ENCODE measurements at regions not wholly inside any gene's neighbourhood (a gene's known extent, or its start where the extent isn't known, plus 50 kb on each side); places are given as distances from the start of the nearest gene placed in this dataset.

DNA sequence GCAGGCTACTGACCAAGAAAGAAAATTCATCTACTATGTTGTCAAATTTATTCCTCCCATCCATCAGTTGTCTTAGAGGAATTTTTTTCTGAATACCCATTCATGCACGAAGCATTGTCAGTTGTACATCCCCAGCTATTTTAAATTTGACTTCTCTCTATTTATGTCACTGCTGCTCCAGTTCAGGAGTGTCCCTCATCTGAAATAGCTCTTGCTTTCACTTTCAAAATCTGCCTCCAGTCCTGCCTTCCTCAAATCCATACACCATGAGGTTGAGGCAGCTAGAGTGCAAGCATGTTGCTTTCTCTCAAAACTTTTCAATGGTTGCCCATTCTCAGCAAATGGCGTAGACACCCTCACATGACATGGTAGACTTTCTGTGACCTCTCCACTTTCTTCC lies 335.4 kb upstream of the CDH2 start:
- TF ChIP-seq, protein P1, sequence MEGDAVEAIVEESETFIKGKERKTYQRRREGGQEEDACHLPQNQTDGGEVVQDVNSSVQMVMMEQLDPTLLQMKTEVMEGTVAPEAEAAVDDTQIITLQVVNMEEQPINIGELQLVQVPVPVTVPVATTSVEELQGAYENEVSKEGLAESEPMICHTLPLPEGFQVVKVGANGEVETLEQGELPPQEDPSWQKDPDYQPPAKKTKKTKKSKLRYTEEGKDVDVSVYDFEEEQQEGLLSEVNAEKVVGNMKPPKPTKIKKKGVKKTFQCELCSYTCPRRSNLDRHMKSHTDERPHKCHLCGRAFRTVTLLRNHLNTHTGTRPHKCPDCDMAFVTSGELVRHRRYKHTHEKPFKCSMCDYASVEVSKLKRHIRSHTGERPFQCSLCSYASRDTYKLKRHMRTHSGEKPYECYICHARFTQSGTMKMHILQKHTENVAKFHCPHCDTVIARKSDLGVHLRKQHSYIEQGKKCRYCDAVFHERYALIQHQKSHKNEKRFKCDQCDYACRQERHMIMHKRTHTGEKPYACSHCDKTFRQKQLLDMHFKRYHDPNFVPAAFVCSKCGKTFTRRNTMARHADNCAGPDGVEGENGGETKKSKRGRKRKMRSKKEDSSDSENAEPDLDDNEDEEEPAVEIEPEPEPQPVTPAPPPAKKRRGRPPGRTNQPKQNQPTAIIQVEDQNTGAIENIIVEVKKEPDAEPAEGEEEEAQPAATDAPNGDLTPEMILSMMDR (conservative IDR thresholded peaks at IDR 0.05) = no peak
- no peak for TF ChIP-seq ZFX (IDR thresholded peaks at IDR 0.05)
